GM18858 (cell line): ENCODE measurements at regions not wholly inside any gene's neighbourhood (a gene's known extent, or its start where the extent isn't known, plus 50 kb on each side); places are given as distances from the start of the nearest gene placed in this dataset.
"Not testable (repeated sequence)": the region's sequence is repeated elsewhere in the genome, so short reads cannot be mapped to it uniquely, and the experiment has no call there.

Experiments
- ATAC-seq: cut with Tn5 transposase; IDR thresholded peaks from one replicate; pipeline ENCODE4 v1.9.1; 2021; ENCODE audit not compliant: unreplicated experiment

- ATAC-seq = no peak
These were observed 99.6 kb downstream of the RPLP1 start for GRCh38 chr15:69552057-69552815.

- no peak for ATAC-seq
These were observed 101.1 kb downstream of the RPLP1 start for GRCh38 chr15:69553686-69554085.

GRCh38 chr15:69554279-69554961 lies 101.8 kb downstream of the RPLP1 start:
- ATAC-seq = no peak

- no peak for ATAC-seq
These were observed 102.5 kb downstream of the RPLP1 start for GRCh38 chr15:69555080-69555479.

GRCh38 chr15:69556344-69556743 lies 103.7 kb downstream of the RPLP1 start:
- ATAC-seq = no peak

- no peak for ATAC-seq
These were observed 104.5 kb downstream of the RPLP1 start for GRCh38 chr15:69557020-69557706.

- no peak for ATAC-seq
These were observed 105.2 kb downstream of the RPLP1 start for GRCh38 chr15:69557707-69558409.

- ATAC-seq = no peak
These were observed 107.0 kb downstream of the RPLP1 start for GRCh38 chr15:69559440-69560190.

- no peak for ATAC-seq
These were observed 108.6 kb downstream of the RPLP1 start for GRCh38 chr15:69561071-69561784.

GRCh38 chr15:69562116-69562515 lies 109.5 kb downstream of the RPLP1 start:
- no peak for ATAC-seq

- ATAC-seq = no peak
These were observed 109.9 kb downstream of the RPLP1 start for GRCh38 chr15:69562564-69562963.

GRCh38 chr15:69565066-69565655 lies 112.5 kb downstream of the RPLP1 start:
- no peak for ATAC-seq

- ATAC-seq = not testable (repeated sequence)
These were observed 114.7 kb downstream of the RPLP1 start for GRCh38 chr15:69567238-69567760.

GRCh38 chr15:69568173-69569009 lies 115.8 kb downstream of the RPLP1 start:
- no peak for ATAC-seq

- ATAC-seq = no peak
These were observed 117.8 kb downstream of the RPLP1 start for GRCh38 chr15:69570454-69570853.

- no peak for ATAC-seq
These were observed 118.4 kb downstream of the RPLP1 start for GRCh38 chr15:69570997-69571396.

- ATAC-seq = not testable (repeated sequence)
These were observed 120.7 kb downstream of the RPLP1 start for GRCh38 chr15:69573278-69573677.

- no peak for ATAC-seq
These were observed 121.3 kb downstream of the RPLP1 start for GRCh38 chr15:69573815-69574475.
